ENCODE measurements at regions not wholly inside any gene's neighbourhood (a gene's known extent, or its start where the extent isn't known, plus 50 kb on each side); places are given as distances from the start of the nearest gene placed in this dataset.

DNA sequence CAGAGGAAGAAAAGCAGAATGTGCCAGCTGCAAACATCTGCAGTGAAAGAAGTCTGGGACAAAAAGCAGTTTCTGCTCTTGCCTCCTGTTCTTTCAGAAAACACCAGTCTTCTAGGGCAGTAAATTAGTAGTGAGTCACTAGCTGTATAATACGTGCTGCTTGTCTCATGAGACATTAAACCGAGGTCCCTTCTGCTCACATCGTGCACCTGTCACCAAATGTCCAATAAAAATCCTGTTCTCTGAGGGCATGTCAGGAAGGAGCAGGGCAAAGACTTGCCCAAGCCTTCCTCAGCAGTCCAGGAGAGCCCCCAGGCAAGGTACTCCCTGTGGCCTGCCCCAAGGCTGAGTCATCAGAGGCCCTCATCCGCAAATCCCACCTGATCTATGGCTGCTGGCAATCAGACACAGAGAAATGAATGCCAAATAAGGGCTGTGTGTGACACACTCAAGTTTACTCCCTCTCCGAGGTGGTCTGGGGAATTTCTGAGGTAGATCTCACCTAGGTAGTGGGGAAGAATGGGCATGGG is 255.3 kb upstream of the SMARCA2 start:
- H3K4me3 ChIP-seq (ENCODE audit: low read depth, low read length) = no peak overlapping the region
- no peak for DNase-seq (ENCODE audit: low read depth)
- TF ChIP-seq, protein P1, sequence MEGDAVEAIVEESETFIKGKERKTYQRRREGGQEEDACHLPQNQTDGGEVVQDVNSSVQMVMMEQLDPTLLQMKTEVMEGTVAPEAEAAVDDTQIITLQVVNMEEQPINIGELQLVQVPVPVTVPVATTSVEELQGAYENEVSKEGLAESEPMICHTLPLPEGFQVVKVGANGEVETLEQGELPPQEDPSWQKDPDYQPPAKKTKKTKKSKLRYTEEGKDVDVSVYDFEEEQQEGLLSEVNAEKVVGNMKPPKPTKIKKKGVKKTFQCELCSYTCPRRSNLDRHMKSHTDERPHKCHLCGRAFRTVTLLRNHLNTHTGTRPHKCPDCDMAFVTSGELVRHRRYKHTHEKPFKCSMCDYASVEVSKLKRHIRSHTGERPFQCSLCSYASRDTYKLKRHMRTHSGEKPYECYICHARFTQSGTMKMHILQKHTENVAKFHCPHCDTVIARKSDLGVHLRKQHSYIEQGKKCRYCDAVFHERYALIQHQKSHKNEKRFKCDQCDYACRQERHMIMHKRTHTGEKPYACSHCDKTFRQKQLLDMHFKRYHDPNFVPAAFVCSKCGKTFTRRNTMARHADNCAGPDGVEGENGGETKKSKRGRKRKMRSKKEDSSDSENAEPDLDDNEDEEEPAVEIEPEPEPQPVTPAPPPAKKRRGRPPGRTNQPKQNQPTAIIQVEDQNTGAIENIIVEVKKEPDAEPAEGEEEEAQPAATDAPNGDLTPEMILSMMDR (IDR thresholded peaks at IDR 0.05; ENCODE audit: control insufficient read depth, extremely low read depth, insufficient read depth) = no peak

DNA sequence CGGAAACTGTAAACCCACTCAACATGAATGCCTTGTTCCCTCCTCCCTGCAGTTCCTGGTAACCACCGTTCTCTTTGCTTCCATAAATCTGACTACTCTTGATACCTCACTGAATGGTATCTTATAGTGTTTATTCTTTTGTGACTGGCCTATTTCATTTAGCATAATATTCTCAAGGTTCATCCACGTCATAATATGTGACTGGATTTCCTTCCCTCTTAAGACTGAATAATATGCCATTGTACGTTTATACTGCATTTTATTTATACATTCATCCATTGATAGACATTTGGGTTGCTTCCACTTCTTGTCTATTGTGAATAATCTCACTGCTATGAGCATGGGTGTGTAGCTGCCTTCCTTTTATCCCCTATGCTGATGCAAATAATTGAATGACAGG is 253.3 kb upstream of the SMARCA2 start:
- TF ChIP-seq, protein P1 (IDR thresholded peaks at IDR 0.05; ENCODE audit: control insufficient read depth, extremely low read depth, insufficient read depth) = no peak

DNA sequence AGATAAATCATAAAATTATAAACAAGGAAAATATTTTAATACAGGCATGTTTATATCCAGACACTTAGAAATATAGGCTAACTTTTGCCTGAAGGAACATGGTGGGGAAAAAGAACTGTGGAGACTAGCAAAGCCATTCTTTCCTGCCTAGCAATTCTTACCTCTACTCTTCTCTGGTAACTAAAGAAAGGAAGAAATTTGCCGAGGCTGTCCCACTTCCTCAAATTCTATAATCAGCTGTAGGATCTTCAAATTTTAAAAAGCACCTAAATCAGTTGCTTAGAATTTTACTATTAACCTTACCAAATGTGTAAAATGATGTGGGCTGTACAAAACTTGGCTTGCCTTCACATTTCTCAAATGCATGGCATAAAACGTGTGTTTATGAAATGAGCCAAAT is 249.1 kb upstream of the SMARCA2 start:
- no peak for DNase-seq (ENCODE audit: low read depth)
- no peak overlapping the region for H3K4me3 ChIP-seq (ENCODE audit: low read depth, low read length)
- TF ChIP-seq, protein P1 (IDR thresholded peaks at IDR 0.05; ENCODE audit: control insufficient read depth, extremely low read depth, insufficient read depth) = no peak

More for the DNA sequence above, 253.3 kb upstream of the SMARCA2 start:
- no peak for DNase-seq (ENCODE audit: low read depth)
- no peak overlapping the region for H3K4me3 ChIP-seq (ENCODE audit: low read depth, low read length)

DNA sequence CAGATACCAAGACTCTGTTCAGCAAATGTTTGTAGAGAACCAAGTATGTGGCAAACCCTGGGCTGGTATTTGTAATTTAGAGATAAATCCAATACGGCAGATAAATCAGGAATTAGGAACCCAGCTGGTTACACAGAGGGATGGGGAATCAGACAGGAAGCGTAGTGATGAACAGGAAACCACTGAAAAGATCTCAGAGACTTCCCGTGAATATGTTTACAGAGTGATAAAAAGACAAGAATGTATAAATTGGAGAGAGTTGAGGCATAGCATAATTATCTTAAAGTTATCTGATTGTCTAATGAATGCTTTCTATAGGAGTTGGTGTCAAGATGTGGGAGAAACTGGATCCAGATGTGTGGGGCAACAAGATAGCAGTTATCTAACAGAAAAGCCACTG is 246.6 kb upstream of the SMARCA2 start:
- DNase-seq (ENCODE audit: low read depth) = no peak
- no peak overlapping the region for H3K4me3 ChIP-seq (ENCODE audit: low read depth, low read length)
- TF ChIP-seq, protein P1 (IDR thresholded peaks at IDR 0.05; ENCODE audit: control insufficient read depth, extremely low read depth, insufficient read depth) = no peak

DNA sequence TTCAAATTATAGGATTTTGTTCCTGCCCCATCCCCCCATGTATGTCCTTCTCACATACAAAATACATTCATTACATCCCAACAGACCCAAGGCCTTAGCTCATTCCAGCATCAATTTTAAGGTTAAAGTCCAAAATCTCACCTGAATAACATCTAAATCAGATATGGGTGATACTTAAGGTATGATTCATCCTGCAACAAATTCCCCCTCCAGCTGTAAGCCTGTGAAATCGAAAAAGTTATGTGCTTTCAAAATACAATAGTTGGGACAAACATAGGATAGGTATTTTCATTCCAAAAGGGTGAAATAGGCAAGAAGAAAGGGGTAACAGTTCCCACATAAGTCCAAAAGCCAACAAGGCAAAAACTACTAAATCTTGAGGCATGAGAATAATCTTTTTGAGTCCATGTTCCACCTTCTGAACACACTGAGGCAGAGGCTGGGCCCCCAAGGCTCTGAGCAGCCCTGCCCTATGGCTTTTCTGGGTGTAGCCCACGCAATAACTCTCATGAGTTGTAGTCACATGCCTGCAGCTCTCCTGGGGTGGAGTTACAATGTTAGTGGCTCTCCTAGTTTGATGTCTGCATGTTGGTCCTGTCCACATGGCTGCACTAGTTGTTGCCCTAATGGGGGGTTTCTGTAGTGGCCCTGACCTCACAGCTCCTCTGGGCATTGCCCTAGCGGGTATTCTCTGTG is 243.9 kb upstream of the SMARCA2 start:
- TF ChIP-seq, protein P1 (IDR thresholded peaks at IDR 0.05; ENCODE audit: control insufficient read depth, extremely low read depth, insufficient read depth) = no peak
- DNase-seq (ENCODE audit: low read depth) = no peak
- H3K4me3 ChIP-seq (ENCODE audit: low read depth, low read length) = no peak overlapping the region

DNA sequence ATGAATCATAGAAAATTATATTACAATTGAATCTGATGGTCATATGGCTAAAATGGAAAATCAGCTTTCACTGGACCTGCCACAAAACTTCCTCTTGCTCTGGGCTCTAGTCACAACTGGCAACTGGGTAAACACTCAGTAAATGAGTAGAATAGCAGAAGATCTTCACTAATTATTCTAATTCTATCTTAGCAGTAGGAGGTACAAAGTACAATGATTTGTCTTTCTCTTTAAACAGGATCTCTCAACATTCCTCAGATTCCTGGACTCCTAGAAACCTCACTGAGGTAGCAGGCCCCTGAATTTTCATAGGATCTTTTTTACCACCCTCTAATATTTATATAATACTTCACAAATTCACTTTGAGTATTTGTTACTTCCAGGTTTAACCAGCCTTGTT is 239.9 kb upstream of the SMARCA2 start:
- TF ChIP-seq, protein P1 (IDR thresholded peaks at IDR 0.05; ENCODE audit: control insufficient read depth, extremely low read depth, insufficient read depth) = no peak
- no peak for DNase-seq (ENCODE audit: low read depth)
- H3K4me3 ChIP-seq (ENCODE audit: low read depth, low read length) = no peak overlapping the region

DNA sequence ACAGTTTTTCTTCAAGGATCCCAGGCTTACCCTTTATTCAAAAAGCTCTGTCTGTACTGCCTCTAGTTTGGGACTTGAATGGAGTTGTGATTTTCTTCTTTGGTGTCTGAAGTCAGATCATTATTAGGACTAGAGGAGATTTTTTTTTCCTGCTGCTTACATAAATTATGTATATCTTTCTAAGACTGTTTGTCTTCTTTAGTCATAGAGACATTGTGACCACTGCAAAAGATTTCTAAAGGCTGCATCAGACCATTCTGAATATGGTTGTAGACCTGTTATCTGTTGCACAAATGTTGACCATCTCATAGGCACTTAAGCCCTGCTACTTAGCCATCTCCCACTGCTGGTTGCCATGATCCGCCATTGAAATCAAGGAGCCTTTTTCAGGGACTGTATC is 238.5 kb upstream of the SMARCA2 start:
- no peak overlapping the region for H3K4me3 ChIP-seq (ENCODE audit: low read depth, low read length)
- DNase-seq (ENCODE audit: low read depth) = no peak
- TF ChIP-seq, protein P1 (IDR thresholded peaks at IDR 0.05; ENCODE audit: control insufficient read depth, extremely low read depth, insufficient read depth) = no peak
